GM18951 (cell line): ENCODE measurements at regions not wholly inside any gene's neighbourhood (a gene's known extent, or its start where the extent isn't known, plus 50 kb on each side); places are given as distances from the start of the nearest gene placed in this dataset.

Source experiments
- POLR2A ChIP-seq: IDR thresholded peaks from 4 replicates; pipeline ENCODE4 v1.6.1; 2011; ENCODE audit warnings: mild to moderate bottlenecking; ENCODE audit not compliant: insufficient read length, insufficient read depth; ENCODE audit errors: extremely low read depth
- in situ Hi-C: fragments of 300-500 bp; cut with MboI; formaldehyde crosslinking; loops from one replicate; pipeline ENCODE4 v1.12.0; 2022; ENCODE audit warnings: low sequenced_read_pairs, mixed read lengths, inconsistent platforms; ENCODE audit not compliant: unreplicated experiment

DNA sequence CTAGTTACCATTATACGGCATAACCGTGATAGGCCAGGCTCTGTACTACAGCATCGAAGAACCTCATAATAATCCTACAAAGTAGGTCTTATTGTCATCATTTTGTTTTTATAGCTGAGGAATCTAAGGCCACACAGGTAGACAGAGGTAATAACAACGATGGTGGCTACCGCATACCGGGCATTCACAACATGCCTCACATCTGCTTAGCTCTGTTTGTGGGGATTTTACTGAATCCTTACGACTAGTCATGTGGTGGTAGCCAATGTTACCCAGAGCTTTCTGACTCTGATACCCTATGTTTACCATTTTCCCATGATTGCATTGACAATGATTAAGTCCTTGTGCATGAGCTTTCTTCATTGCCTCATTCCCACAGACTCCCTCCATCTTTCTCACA is 269.4 kb downstream of the TCF7L2 start:
- in situ Hi-C loops: no loop called here
- TF ChIP-seq POLR2A: no peak

DNA sequence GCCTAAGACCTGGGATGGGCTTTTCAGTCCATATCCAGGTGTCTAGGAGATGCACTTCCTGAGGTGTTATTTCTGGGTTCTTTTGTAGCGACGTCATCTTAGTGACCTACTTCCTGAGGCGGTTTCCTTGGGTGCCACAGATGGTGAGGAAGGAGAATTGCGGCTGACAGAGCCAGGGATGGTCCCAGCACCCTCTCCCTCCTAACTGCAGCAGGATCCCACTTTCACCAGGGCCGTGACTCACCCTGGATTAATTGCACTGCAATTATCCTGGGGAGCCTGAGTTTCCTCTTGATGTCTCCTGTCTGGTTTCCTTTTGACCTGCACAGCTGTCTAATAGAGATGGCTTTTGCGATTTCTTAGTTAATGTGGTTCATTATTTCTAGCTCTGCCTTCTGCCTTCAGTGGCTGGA is 271.7 kb downstream of the TCF7L2 start:
- in situ Hi-C loops: no loop called here
- TF ChIP-seq POLR2A: no peak

DNA sequence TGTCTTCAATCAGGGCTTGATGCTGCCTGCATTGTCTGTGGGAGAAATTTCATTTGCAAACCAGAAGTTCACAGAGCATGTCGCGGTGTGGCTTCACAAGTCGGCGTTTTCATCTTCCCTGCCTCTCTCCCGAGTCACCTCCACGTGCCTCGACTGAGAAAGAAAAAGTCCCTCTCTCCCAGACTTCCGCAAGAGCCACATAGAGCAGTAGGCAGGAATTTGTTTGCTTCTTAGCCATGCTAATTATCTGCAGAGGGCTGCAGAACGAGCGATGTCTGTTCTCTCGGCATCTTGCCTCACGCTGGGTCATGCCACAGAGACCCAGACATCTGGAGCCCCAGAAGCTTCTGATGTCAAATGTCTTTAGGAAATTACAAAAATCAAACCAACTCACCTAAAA is 272.2 kb downstream of the TCF7L2 start:
- in situ Hi-C loops: no loop called here
- TF ChIP-seq POLR2A: no peak

DNA sequence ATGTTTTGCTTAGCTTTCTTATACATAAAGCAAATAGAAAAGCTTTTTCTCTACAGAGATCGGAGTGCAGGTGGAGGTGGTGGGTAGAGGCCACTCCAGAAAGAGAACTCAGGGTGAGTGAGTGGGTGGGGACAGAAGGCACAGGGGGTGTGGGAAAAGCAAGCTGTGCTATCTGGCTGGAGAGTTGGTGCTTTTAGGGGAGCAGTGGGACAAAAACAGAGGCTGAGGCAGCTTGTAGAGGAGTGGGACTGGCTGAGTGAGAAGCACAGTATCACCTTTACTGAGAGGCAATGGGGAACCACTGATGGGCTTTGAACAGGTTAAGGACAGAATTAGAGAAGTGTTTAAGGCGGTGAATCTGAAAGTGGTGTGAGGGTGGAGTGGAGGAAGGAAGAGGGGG is 275.3 kb downstream of the TCF7L2 start:
- no peak for TF ChIP-seq POLR2A

DNA sequence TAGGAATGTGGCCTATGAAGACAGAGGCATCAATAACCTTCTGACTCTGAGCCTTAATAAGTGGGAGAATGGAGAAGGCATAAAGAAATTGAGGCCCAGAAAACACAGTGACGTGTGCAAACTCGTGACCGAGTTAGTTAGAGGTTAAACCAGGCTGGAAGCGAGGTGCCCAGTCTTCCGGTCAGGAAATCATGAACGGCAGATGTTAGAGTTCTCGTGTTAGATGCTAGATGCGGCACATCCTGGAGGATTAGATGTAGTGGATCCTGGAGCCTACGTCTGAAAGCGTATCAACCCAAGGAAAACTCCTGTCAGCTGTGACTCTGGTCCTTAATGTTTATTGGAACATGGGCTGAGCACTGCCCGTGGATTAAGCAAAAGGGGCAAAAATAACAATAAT is 275.9 kb downstream of the TCF7L2 start:
- no peak for TF ChIP-seq POLR2A
- in situ Hi-C loops: no loop called here

More for the DNA sequence above, 275.3 kb downstream of the TCF7L2 start:
- in situ Hi-C loops: no loop called here

DNA sequence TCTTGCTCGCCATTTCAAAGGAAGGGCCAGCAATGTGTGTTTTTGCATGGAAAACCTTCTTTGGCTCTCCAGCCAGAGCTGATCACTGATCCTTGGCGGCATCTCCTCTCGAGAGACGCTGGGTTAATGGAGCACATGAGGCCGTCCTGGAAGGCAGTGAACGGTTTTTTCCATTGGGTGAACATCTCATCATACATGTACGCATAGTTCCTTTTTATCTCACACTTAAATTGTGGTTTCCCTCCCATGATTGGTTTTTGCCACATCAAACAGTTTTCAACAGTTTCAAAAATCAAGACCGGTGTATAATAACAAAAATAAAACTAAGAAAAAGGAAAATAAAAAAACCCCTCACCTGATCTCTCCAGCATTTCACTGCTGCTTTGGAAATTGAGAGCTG is 276.4 kb downstream of the TCF7L2 start:
- TF ChIP-seq POLR2A: no peak
- in situ Hi-C loops: no loop called here

DNA sequence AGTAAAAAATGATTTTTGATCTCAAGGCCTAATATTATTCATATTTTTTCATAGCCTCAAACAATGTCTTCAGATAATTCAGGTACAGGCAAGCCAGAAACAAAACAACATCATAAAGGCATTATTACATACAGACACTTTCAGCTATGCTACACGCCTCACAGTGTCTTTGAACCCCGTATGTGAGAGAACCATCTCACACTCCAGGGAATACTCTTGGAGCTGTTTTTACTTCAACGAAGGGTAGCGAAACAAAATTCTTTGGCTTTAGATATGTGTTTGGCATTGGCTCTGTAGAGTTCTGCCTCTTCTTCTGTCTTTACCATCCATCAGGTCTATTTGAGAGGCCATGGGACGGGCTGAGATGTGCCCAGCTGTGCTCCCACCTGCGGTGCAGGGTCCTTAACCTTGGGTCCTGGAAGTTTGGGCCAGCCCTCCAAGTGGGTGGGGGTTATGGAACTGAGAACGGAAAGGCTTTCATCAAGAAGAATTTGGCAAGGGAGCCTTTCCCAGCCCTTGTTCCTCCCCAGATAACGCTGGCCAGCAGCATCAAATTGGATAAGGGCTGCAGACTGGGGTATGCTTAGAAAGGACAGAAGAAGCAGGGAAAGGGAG is 276.9 kb downstream of the TCF7L2 start:
- no peak for TF ChIP-seq POLR2A
- in situ Hi-C loops: no loop called here

DNA sequence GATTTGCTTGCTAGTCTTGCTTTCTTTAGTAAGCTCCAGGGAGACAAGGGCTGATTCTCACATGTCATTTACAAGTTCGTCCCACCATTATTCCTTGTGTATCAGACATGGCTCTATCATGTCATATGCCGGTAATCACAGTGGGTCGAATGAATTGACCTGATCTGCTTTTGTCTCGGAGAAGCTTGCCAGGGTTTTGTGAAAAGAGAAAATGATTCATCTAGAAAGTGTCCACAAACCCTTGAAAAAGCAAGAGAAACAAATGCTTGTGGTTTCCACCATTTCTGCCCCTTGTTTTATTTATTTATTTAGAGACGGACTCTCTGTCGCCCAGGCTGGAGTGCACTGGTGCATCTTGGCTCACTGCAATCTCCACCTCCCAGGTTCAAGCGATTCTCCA is 278.5 kb downstream of the TCF7L2 start:
- TF ChIP-seq POLR2A: no peak
- in situ Hi-C loops: no loop called here

DNA sequence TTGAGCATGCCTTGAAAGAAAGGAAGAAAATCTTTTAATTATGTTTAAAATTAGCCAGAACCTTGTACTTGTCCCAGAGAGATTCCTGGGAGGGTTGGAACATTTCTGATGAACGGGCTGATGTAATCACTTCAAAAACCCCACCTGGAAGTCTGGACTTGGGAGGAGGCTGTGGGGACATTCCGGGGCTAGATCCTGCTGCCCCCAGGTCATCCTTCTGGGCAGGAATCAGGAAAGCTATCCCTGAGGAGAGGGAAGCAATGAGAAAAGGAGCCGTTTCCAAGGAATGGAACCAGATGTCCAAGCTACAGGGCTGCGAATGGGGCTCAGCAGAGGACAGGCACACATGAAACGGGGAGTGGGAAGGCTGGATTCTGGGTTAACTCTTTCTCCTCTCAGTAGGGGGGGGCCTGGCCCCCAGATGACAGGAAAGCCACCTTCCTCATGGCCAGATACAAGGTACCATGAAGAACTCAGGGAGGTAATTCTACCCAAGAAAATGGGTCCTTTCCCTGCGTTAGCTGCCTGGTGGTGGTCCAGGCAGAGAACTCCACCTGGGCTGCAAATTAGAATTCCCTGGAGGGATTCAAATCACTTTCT is 280.1 kb downstream of the TCF7L2 start:
- TF ChIP-seq POLR2A: no peak
- in situ Hi-C loops: no loop called here

DNA sequence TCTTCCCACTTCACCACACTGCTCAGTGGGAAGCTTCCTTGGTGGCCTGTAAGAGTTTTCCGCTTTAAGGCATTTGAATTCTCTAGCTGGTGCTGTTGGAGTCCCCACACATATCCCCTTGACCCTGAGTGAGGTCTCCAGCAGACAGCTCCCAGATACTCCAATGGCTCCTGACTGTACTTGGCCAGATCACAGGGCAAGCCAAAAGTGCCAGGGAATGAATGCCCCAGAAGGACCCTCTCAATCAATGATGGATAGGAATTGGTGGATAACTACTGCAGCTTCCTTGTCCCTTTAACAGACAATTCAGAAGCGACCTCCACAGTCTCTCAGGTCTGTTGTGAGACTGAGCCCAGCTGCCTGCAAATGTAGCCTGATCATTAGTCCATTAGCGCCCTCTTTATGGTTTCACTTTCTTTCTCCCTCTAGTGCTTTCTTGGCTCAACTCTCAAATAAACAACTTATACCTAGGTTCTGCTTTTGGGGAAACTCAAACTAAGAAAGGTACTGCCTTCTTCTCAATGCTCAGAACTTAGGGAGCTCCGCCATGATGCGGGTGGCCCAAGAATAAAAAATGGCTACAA is 283.0 kb downstream of the TCF7L2 start:
- in situ Hi-C loops: no loop called here
- TF ChIP-seq POLR2A: no peak

DNA sequence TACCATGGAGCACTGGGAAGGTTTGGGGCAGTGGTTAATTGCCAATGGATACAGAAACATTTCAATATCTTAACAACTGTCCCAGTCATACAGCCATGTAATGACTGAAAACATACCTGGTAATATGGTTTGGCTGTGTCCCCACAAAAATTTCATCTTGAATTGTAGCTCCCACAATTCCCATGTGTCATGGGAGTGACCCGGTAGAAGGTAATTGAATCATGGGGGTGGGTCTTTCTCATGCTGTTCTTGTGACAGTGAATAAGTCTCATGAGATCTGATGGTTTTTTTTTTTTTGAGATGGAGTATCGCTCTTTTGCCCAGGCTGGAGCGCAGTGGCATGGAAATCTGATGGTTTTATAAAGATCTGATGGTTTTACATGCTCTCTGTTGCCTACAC is 284.4 kb downstream of the TCF7L2 start:
- no peak for TF ChIP-seq POLR2A

DNA sequence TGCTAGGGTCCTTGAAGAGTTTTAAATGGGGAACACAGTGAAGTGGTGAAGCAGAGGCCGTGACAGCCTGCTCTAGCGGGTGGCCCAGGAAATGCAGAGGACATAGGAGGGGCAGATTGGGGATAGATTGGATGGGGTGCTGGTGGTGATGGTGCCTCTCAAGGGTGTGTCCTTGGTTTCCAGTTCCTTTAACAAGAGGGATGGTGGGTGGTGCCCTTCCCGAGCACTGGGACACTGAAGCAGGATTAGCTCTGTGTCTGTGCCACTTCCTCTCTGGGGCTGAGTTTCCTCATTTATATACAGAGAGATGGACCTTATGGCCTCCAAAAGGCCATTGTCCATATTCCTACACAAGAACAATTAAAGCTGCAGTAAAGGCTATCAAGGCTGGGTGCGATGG is 285.5 kb downstream of the TCF7L2 start:
- in situ Hi-C loops: no loop called here

More for the DNA sequence above, 284.4 kb downstream of the TCF7L2 start:
- in situ Hi-C loops: no loop called here

DNA sequence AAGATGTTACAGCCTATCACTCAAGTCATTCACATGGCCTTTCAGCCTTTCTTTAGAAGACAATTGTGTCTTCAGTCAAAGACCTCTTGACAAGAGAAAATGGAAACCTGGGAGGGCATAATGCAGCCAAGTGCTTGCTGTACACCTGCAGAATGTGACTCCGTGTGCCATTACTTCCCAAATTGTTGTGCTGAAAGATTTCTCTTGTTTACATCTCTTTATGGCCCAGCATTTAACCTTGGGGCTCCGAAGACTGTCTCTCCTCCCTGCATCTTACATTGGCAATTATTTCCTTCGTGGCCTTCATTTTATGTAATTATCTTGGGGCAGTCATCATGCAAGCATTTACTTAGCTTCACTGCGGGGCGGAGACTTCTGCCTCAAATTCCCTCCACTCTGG is 287.0 kb downstream of the TCF7L2 start:
- no peak for TF ChIP-seq POLR2A

More for the DNA sequence above, 285.5 kb downstream of the TCF7L2 start:
- no peak for TF ChIP-seq POLR2A

More for the DNA sequence above, 287.0 kb downstream of the TCF7L2 start:
- in situ Hi-C loops: no loop called here
